OCI-LY3 (cell line): ENCODE measurements at regions not wholly inside any gene's neighbourhood (a gene's known extent, or its start where the extent isn't known, plus 50 kb on each side); places are given as distances from the start of the nearest gene placed in this dataset.

Experiments used
- H2AFZ ChIP-seq: fragments of 200-600, 300-600 bp; shearing (Covaris generic); 2 replicates; pipeline ENCODE4 v1.6.0; 2014; ENCODE audit warnings: antibody characterized with exemption, low read depth, low read length
- H3K27ac ChIP-seq: fragments of 200-600, 300-600 bp; sonication (generic); 2 replicates; pipeline ENCODE4 v1.5.1; 2014; ENCODE audit warnings: mild to moderate bottlenecking, low read length, moderate library complexity, mixed read lengths
- H3K27me3 ChIP-seq: fragments of 200-600, 300-600 bp; sonication (generic); 2 replicates; pipeline ENCODE4 v1.6.1; 2014; ENCODE audit warnings: low read depth, low read length, mixed read lengths
- H3K36me3 ChIP-seq: fragments of 200-600, 300-600 bp; sonication (generic); replicated peaks from 2 replicates; pipeline ENCODE3; 2014; ENCODE audit warnings: low read depth, low read length, mixed read lengths
- H3K4me1 ChIP-seq: fragments of 300-600, 200-600 bp; sonication (generic); 2 replicates; pipeline ENCODE4 v1.6.1; 2014; ENCODE audit warnings: low read length, mixed read lengths
- H3K4me2 ChIP-seq: fragments of 200-600, 300-600 bp; sonication (generic); 2 replicates; pipeline ENCODE4 v1.6.1; 2014; ENCODE audit warnings: low read length, mixed read lengths
- H3K4me3 ChIP-seq: fragments of 300-600, 200-600 bp; sonication (generic); 2 replicates; pipeline ENCODE4 v1.5.1; 2014; ENCODE audit warnings: antibody characterized with exemption, mild to moderate bottlenecking, low read length, moderate library complexity
- H3K79me2 ChIP-seq: fragments of 300-600, 200-600 bp; shearing (Covaris generic); 2 replicates; pipeline ENCODE4 v1.6.1; 2014; ENCODE audit warnings: mild to moderate bottlenecking, low read length, mixed read lengths
- H3K9ac ChIP-seq: fragments of 300-600, 200-600 bp; shearing (Covaris generic); 2 replicates; pipeline ENCODE4 v1.6.0; 2014; ENCODE audit warnings: mild to moderate bottlenecking, low read length, moderate library complexity
- H3K9me3 ChIP-seq: fragments of 200-600, 300-600 bp; shearing (Covaris generic); 2 replicates; pipeline ENCODE4 v1.6.1; 2014; ENCODE audit warnings: low read length, mixed read lengths; ENCODE audit not compliant: insufficient read depth
- H4K20me1 ChIP-seq: fragments of 200-600, 300-600 bp; sonication (generic); 2 replicates; pipeline ENCODE4 v1.6.1; 2016; ENCODE audit warnings: low read length, mixed read lengths; ENCODE audit not compliant: insufficient read depth
- EZH2phosphoT487 ChIP-seq: fragments of 200-600 bp; shearing (Covaris generic); IDR thresholded peaks from 2 replicates; pipeline ENCODE4 v1.6.1; 2018; ENCODE audit warnings: antibody characterized with exemption, mixed run types, low read depth
- TF ChIP-seq, protein P1 (sequence below): fragments of 200-600, 300-600 bp; sonication (generic); IDR thresholded peaks from 2 replicates; pipeline ENCODE4 v1.5.1; 2014; ENCODE audit warnings: antibody characterized with exemption, low read length, low read depth

DNA sequence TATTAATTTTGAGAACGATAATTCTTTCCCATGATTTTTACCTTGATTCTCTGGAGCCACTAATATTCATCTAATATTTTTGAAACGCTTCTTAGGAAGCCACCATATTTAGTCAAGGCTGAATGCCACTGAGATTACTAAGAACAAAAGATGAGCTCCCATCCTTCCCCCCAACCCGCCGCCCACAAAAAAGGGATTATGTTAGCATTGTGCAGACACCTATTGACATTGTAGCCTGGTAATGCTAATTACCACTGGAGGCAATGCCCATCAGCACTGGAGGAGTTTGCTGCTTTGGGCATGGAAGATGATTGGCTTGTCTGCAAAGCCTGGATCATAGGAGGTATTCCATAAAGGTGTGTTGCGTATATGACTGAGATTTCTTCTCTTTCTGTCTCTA, 739.1 kb upstream of the WWC1 start:
- Histone ChIP-seq H3K4me2 (no peak overlapping the region), H3K4me3 (no peak overlapping the region), H2AFZ (no peak overlapping the region), H3K27me3 (no peaks in the 10 kb centered on the region), H3K36me3 (no peaks in the 10 kb centered on the region), H4K20me1 (no peaks in the 10 kb centered on the region), H3K27ac (no peak overlapping the region), H3K9ac (no peak overlapping the region), H3K9me3 (no peaks in the 10 kb centered on the region), H3K79me2 (no peaks in the 10 kb centered on the region), H3K4me1 (no peaks in the 10 kb centered on the region)
- TF ChIP-seq EZH2phosphoT487 = no peak
- TF ChIP-seq, protein P1, sequence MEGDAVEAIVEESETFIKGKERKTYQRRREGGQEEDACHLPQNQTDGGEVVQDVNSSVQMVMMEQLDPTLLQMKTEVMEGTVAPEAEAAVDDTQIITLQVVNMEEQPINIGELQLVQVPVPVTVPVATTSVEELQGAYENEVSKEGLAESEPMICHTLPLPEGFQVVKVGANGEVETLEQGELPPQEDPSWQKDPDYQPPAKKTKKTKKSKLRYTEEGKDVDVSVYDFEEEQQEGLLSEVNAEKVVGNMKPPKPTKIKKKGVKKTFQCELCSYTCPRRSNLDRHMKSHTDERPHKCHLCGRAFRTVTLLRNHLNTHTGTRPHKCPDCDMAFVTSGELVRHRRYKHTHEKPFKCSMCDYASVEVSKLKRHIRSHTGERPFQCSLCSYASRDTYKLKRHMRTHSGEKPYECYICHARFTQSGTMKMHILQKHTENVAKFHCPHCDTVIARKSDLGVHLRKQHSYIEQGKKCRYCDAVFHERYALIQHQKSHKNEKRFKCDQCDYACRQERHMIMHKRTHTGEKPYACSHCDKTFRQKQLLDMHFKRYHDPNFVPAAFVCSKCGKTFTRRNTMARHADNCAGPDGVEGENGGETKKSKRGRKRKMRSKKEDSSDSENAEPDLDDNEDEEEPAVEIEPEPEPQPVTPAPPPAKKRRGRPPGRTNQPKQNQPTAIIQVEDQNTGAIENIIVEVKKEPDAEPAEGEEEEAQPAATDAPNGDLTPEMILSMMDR = no peak

DNA sequence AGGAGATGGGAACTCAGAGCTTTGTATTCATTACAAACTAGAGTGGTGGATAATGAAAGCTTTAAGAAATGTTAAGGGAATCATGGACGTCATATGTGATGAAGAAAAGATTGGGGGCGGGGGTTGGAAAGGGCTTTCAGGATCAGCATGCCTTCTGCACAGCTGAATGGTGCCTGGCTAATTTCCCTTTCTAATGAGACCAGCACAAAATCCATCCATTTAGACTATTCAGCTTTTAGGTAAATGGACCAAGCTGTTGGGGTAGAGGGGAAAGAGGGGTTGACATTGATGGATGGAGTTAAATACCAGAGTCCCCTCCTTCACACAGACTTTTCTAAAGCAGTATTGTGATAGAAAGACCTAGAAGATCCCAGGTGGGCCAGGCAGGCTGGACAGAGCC, 737.9 kb upstream of the WWC1 start:
- Histone ChIP-seq H3K4me2 (no peak overlapping the region), H3K4me1 (no peaks in the 10 kb centered on the region)

DNA sequence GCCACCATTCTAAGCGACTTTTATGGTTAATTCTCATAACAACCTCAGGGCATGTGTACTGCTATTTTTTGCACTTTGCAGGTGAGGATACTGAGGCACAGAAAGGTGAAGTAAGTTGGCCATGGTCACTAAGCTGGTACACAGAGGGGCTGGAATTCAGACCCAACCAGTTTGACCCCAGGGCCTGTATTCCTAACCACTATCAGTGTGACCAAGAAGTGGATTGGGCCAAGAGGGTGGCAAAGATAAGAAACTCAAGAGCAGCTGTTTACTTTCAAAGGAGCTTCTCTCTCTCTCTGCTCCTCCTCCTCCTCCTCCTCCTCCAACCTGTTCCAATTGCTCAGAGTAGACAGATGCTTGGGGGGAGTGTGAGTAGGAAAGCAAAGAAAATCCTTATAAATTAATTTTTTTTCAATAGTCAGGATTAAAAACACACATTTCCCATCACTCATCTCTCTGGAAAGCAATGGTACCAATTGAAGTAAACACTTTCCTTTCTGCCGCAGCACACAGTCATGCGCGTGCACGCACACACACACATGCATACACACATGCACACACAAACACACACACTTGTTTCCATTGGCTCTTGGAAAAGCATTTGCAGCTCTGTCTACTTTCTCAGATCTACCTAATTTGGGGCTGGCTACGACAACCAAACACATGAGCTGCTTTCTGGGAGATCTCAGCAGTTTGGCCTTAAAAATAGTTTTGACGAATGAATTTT, 736.7 kb upstream of the WWC1 start:
- Histone ChIP-seq H3K4me2 (no peak overlapping the region), H3K9ac (no peak overlapping the region), H3K4me3 (no peak overlapping the region), H3K36me3 (no peaks in the 10 kb centered on the region), H2AFZ (no peak overlapping the region), H3K79me2 (no peaks in the 10 kb centered on the region), H3K27ac (no peak overlapping the region), H4K20me1 (no peaks in the 10 kb centered on the region), H3K27me3 (no peaks in the 10 kb centered on the region), H3K4me1 (no peaks in the 10 kb centered on the region), H3K9me3 (no peaks in the 10 kb centered on the region)
- TF ChIP-seq EZH2phosphoT487 = no peak
- TF ChIP-seq, protein P1 = no peak

More for the DNA sequence above, 737.9 kb upstream of the WWC1 start:
- Histone ChIP-seq H3K27me3 (no peaks in the 10 kb centered on the region), H3K4me3 (no peak overlapping the region), H3K79me2 (no peaks in the 10 kb centered on the region), H4K20me1 (no peaks in the 10 kb centered on the region), H3K9ac (no peak overlapping the region), H3K27ac (no peak overlapping the region), H3K36me3 (no peaks in the 10 kb centered on the region), H3K9me3 (no peaks in the 10 kb centered on the region), H2AFZ (no peak overlapping the region)
- TF ChIP-seq EZH2phosphoT487 = no peak
- TF ChIP-seq, protein P1 = no peak

DNA sequence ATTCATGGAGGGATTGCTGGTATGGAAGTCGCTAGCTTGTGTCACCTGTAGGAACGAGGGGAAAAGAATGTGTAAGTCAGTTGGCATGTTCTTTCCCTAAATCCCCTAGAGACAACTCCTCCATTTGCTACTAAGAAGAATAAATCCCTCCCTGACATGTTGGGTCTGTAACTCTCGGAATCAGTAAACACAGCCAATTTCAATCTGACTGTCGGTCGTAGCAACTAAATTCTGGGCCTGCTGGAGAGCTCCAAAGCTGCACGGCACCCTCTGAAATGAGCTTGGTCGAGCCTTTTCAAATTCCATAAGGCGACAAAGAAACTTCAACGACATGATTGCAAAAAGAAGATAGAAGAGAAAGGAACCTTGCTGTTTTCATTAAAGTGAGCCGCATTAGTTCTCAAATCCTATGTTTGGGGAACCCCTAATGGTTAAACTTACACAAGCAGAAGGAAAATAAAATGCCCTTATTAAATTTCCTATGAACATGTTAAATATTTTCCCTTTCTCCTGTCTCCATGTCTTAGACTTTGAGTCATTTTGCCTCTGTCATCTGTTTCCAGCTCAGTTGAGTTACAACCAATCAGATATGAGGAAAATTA, 735.8 kb upstream of the WWC1 start:
- no peak overlapping the region for H3K27ac ChIP-seq
- H3K27me3 ChIP-seq = no peaks in the 10 kb centered on the region
- no peaks in the 10 kb centered on the region for H3K9me3 ChIP-seq
- no peak overlapping the region for H2AFZ ChIP-seq
- no peaks in the 10 kb centered on the region for H3K4me1 ChIP-seq
- TF ChIP-seq, protein P1 = no peak
- no peak for TF ChIP-seq EZH2phosphoT487
- no peaks in the 10 kb centered on the region for H3K79me2 ChIP-seq
- no peak overlapping the region for H3K9ac ChIP-seq
- no peak overlapping the region for H3K4me2 ChIP-seq
- H3K36me3 ChIP-seq = no peaks in the 10 kb centered on the region
- no peaks in the 10 kb centered on the region for H4K20me1 ChIP-seq
- no peak overlapping the region for H3K4me3 ChIP-seq
